K562 (cell line): ENCODE measurements at regions not wholly inside any gene's neighbourhood (a gene's known extent, or its start where the extent isn't known, plus 50 kb on each side); places are given as distances from the start of the nearest gene placed in this dataset.

ENCODE experiments used
- ATAC-seq: fragments of 200-7000 bp; cut with Tn5 transposase; 3 replicates; pipeline ENCODE4 v1.9.1; 2020; ENCODE audit warnings: moderate library complexity
- BruUV-seq: library from RNA; stranded (reverse); fragments of 400-500 nt; replicated peaks from 2 replicates; lab custom pipeline; 2021; lab: Mats Ljungman, UMichigan
- CTCF ChIA-PET: fragments of 300-600 bp; formaldehyde crosslinking; extraction: SDS; loops from one replicate; lab custom pipeline; 2021; ENCODE audit warnings: low intra/inter-chr PET ratio; lab: Yijun Ruan, JAX
- POLR2A ChIA-PET: fragments of 300-600, 350-650 bp; sonication (Branson Sonifier 250); formaldehyde crosslinking; extraction: SDS; loops from one replicate; lab custom pipeline; 2021; ENCODE audit warnings: antibody characterized with exemption, inconsistent platforms; lab: Yijun Ruan, JAX
- DNase-seq, 4 experiments: peaks; one replicate each; pipeline versions ENCODE4 v3.0.0 to v3.0.0-alpha.2; 2011 to 2018; ENCODE audit warnings: low spot score in 3 of 4, mixed read lengths in 3 of 4; ENCODE audit errors: extremely low read depth in 1 of 4
- FAIRE-seq: peaks from 2 replicates; lab custom pipeline; 2011; peaks lifted over from hg19 to GRCh38; lab: Jason Lieb, UNC
- H2AFZ ChIP-seq: 2 replicates; pipeline ENCODE4 v1.6.0; 2011; ENCODE audit warnings: low read depth, low read length, control low read depth, inconsistent platforms
- H3K27ac ChIP-seq: fragments of 200-600 bp; 3 replicates; pipeline ENCODE4 v1.8.0; 2011; ENCODE audit warnings: low read depth, mild to moderate bottlenecking, control low read depth, inconsistent platforms, low read length, moderate library complexity, mixed read lengths; ENCODE audit errors: extremely low read depth
- H3K27me3 ChIP-seq, 2 experiments: fragments of 300-600 bp in 1 of 2; 2 replicates in 1 of 2; 3 replicates in 1 of 2; pipeline versions ENCODE4 v1.6.0 to v1.8.0; 2011; ENCODE audit warnings: inconsistent platforms in 2 of 2, low read length in 2 of 2, mild to moderate bottlenecking in 1 of 2, mixed read lengths in 1 of 2, moderate library complexity in 1 of 2; ENCODE audit not compliant: control insufficient read depth in 2 of 2, insufficient read depth in 2 of 2
- H3K36me3 ChIP-seq: fragments of 300-600 bp; 3 replicates; pipeline ENCODE4 v1.8.0; 2011; ENCODE audit warnings: mild to moderate bottlenecking, low read length, inconsistent platforms; ENCODE audit not compliant: control insufficient read depth, insufficient read depth
- H3K4me1 ChIP-seq, 2 experiments: fragments of 200-600 bp in 1 of 2; replicated peaks in 1 of 2; 2 replicates in 1 of 2; 3 replicates in 1 of 2; pipeline versions ENCODE4 v1.5.1 to v1.8.0; 2011; ENCODE audit warnings: inconsistent platforms in 2 of 2, low read length in 2 of 2, mild to moderate bottlenecking in 1 of 2, mixed read lengths in 1 of 2, moderate library complexity in 1 of 2; ENCODE audit not compliant: control insufficient read depth in 2 of 2, insufficient read depth in 2 of 2
- H3K4me2 ChIP-seq: 2 replicates; pipeline ENCODE4 v1.6.1; 2011; ENCODE audit warnings: low read length, control low read depth, inconsistent platforms, mixed read lengths; ENCODE audit not compliant: insufficient read depth
- H3K4me3 ChIP-seq: fragments of 200-600 bp; sonication (generic), shearing (Covaris generic); 2 replicates; pipeline ENCODE4 v1.5.1; 2016; ENCODE audit warnings: control low read depth, inconsistent platforms
- H3K79me2 ChIP-seq: fragments of 200-600 bp; 3 replicates; pipeline ENCODE4 v1.8.0; 2011; ENCODE audit warnings: low read length, inconsistent platforms; ENCODE audit not compliant: control insufficient read depth, insufficient read depth
- H3K9ac ChIP-seq, 2 experiments: 2 replicates each; pipeline versions ENCODE4 v1.6.0 to v1.6.1; 2011; ENCODE audit warnings: low read depth in 2 of 2, low read length in 2 of 2, control low read depth in 1 of 2, inconsistent platforms in 1 of 2, mild to moderate bottlenecking in 1 of 2, mixed read lengths in 1 of 2; ENCODE audit not compliant: insufficient read depth in 1 of 2
- H3K9me1 ChIP-seq: one replicate; pipeline ENCODE4 v1.6.0; 2011; ENCODE audit warnings: inconsistent platforms, mild to moderate bottlenecking, low read length, moderate library complexity; ENCODE audit not compliant: control insufficient read depth, insufficient read depth
- H3K9me3 ChIP-seq: replicated peaks from 2 replicates; pipeline ENCODE4 v1.5.1; 2011; ENCODE audit warnings: low read depth, low read length, inconsistent platforms; ENCODE audit not compliant: control insufficient read depth, insufficient read depth
- H4K20me1 ChIP-seq: replicated peaks from 2 replicates; pipeline ENCODE4 v1.6.1; 2011; ENCODE audit warnings: low read length, inconsistent platforms, mixed read lengths; ENCODE audit not compliant: control insufficient read depth, insufficient read depth
- CEBPB ChIP-seq: fragments of 450-650 bp; IDR thresholded peaks from 2 replicates; pipeline ENCODE4 v1.6.1; 2016; ENCODE audit warnings: missing genetic modification characterization, missing compliant biosample characterization
- CREB3 ChIP-seq: fragments of 450-650 bp; conservative IDR thresholded peaks from 2 replicates; pipeline ENCODE4 v1.6.1; 2016; ENCODE audit warnings: missing genetic modification characterization, low read depth, mild to moderate bottlenecking, missing compliant biosample characterization, moderate library complexity
- NR1H2 ChIP-seq: sonication (generic); formaldehyde crosslinking; IDR thresholded peaks from 2 replicates; pipeline ENCODE4 v1.4.0; 2020; ENCODE audit warnings: mild to moderate bottlenecking, missing genetic modification reagents
- NR2F6 ChIP-seq: fragments of 450-650 bp; formaldehyde crosslinking; IDR thresholded peaks from 2 replicates; pipeline ENCODE4 v1.4.0; 2020; ENCODE audit warnings: mild to moderate bottlenecking
- WGBS: fragments of 100-300 bp; shearing (Covaris generic); methylation state at CpG from one replicate; pipeline ENCODE4 v1.1.6; 2016; ENCODE audit warnings: low coverage, mixed read lengths; ENCODE audit not compliant: insufficient coverage; ENCODE audit errors: missing lambda C conversion rate; 5-methylcytosine and 5-hydroxymethylcytosine counted together
- in situ Hi-C: fragments of 300-500 bp; cut with MboI; formaldehyde crosslinking; loops from 4 replicates; pipeline ENCODE4 v1.15.0; 2018; ENCODE audit warnings: inconsistent platforms, mixed read lengths
- intact Hi-C: fragments of 100-400 bp; cut with micrococcal nuclease; formaldehyde crosslinking; loops from 2 replicates; pipeline ENCODE4 v1.14.2; 2022

GRCh38 chr2:145415151-145415550 lies 895.2 kb upstream of the ZEB2 start (continued):
- TF ChIP-seq CREB3 (tag) (no peak), NR2F6 (CRISPR knock-in tag) (no peak)

GRCh38 chr2:145413261-145414030 lies 893.5 kb upstream of the ZEB2 start:
- FAIRE-seq = no peak

More at GRCh38 chr2:145413261-145414030, 893.5 kb upstream of the ZEB2 start:
- no peaks in the 10 kb centered on the region for H4K20me1 ChIP-seq
- TF ChIP-seq CEBPB (tag) (peak; percentile 27; the same call in 1 of the 2 replicates), NR1H2 (CRISPR knock-in tag) (no peak)
- no peaks in the 10 kb centered on the region for H3K36me3 ChIP-seq
- ATAC-seq (no peak), DNase-seq (no peak)
- H3K27ac ChIP-seq = no peak overlapping the region
- no peaks in the 10 kb centered on the region for H3K27me3 ChIP-seq
- no peak overlapping the region for H3K4me2 ChIP-seq
- no peak overlapping the region for H3K4me3 ChIP-seq
- no peak overlapping the region for H2AFZ ChIP-seq
- intact Hi-C loops (no loop called here), in situ Hi-C loops (no loop called here)
- peaks cover 7% of the 10 kb centered on the region for H3K9me3 ChIP-seq
- H3K79me2 ChIP-seq = no peaks in the 10 kb centered on the region
- H3K4me1 ChIP-seq = peaks cover 0 to 2% of the 10 kb centered on the region in 2 experiments; a peak in 3 of 5 replicates
- H3K9ac ChIP-seq = no peak overlapping the region
- BruUV-seq = no TSS peak
- no peaks in the 10 kb centered on the region for H3K9me1 ChIP-seq
- POLR2A ChIA-PET = no interaction called here
- CTCF ChIA-PET = no interaction called here
- 25% methylated on average over 2 of the region's 2 CpGs for WGBS
